ENCODE measurements at regions not wholly inside any gene's neighbourhood (a gene's known extent, or its start where the extent isn't known, plus 50 kb on each side); places are given as distances from the start of the nearest gene placed in this dataset.

DNA sequence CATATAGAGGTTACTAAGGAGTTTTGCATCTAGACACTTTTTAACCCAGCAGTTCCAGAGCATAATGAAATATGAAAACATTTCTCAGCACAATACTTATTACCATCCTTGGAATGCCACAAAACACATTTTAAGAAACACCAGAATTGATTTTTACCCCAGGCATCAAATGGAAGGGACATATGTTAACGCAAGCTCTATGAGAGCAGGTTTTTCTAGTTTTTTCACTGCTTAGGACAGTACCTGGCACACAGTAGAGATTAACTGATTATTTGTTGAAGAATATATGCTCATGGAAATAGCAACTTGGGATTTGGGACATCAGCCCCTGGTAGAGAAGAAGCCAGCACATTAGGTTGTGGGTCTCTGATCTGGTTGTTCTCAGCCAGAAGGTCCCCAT is 67.0 kb upstream of the ARID5B start:
- no peak for TF ChIP-seq EZH2 (IDR thresholded peaks at IDR 0.05; ENCODE audit: borderline replicate concordance, low read length)
- TF ChIP-seq, protein P1, sequence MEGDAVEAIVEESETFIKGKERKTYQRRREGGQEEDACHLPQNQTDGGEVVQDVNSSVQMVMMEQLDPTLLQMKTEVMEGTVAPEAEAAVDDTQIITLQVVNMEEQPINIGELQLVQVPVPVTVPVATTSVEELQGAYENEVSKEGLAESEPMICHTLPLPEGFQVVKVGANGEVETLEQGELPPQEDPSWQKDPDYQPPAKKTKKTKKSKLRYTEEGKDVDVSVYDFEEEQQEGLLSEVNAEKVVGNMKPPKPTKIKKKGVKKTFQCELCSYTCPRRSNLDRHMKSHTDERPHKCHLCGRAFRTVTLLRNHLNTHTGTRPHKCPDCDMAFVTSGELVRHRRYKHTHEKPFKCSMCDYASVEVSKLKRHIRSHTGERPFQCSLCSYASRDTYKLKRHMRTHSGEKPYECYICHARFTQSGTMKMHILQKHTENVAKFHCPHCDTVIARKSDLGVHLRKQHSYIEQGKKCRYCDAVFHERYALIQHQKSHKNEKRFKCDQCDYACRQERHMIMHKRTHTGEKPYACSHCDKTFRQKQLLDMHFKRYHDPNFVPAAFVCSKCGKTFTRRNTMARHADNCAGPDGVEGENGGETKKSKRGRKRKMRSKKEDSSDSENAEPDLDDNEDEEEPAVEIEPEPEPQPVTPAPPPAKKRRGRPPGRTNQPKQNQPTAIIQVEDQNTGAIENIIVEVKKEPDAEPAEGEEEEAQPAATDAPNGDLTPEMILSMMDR (conservative IDR thresholded peaks at IDR 0.05 in 1 of 2, IDR thresholded peaks at IDR 0.05 in 1 of 2; ENCODE audit: extremely low read depth in 1 of 2, insufficient read depth in 1 of 2, low read depth in 1 of 2, low read length in 2 of 2), result no peak
